ENCODE measurements at regions not wholly inside any gene's neighbourhood (a gene's known extent, or its start where the extent isn't known, plus 50 kb on each side); places are given as distances from the start of the nearest gene placed in this dataset.
"Not testable (repeated sequence)": the region's sequence is repeated elsewhere in the genome, so short reads cannot be mapped to it uniquely, and the experiment has no call there.

GRCh38 chrX:40222612-40223011, 124.9 kb upstream of the BCOR start:
- DNase-seq: not testable (repeated sequence)

- DNase-seq: no peak
Measured at GRCh38 chrX:40213092-40213491, 115.3 kb upstream of the BCOR start.

GRCh38 chrX:40209951-40210617, 112.3 kb upstream of the BCOR start:
- no peak for DNase-seq

- no peak for DNase-seq
Measured at GRCh38 chrX:40207626-40208025, 109.9 kb upstream of the BCOR start.

- DNase-seq: no peak
Measured at GRCh38 chrX:40205471-40205870, 107.7 kb upstream of the BCOR start.

GRCh38 chrX:40202456-40202855, 104.7 kb upstream of the BCOR start:
- no peak for DNase-seq

GRCh38 chrX:40201329-40201885, 103.6 kb upstream of the BCOR start:
- no peak for DNase-seq

GRCh38 chrX:40199704-40200103, 101.9 kb upstream of the BCOR start:
- no peak for DNase-seq

GRCh38 chrX:40197071-40197470, 99.3 kb upstream of the BCOR start:
- DNase-seq: no peak

GRCh38 chrX:40195368-40195767, 97.6 kb upstream of the BCOR start:
- no peak for DNase-seq

- DNase-seq: no peak
Measured at GRCh38 chrX:40192196-40192595, 94.4 kb upstream of the BCOR start.

GRCh38 chrX:40189637-40190036, 91.9 kb upstream of the BCOR start:
- DNase-seq: no peak

GRCh38 chrX:40188573-40189417, 91.0 kb upstream of the BCOR start:
- peak; percentile 42 for DNase-seq

GRCh38 chrX:40184968-40185367, 87.2 kb upstream of the BCOR start:
- DNase-seq: no peak

GRCh38 chrX:40182615-40183014, 84.9 kb upstream of the BCOR start:
- DNase-seq: no peak

GRCh38 chrX:40182095-40182494, 84.3 kb upstream of the BCOR start:
- no peak for DNase-seq

GRCh38 chrX:40179283-40179682, 81.5 kb upstream of the BCOR start:
- no peak for DNase-seq

GRCh38 chrX:40177942-40178715, 80.4 kb upstream of the BCOR start:
- no peak for DNase-seq

GRCh38 chrX:40177489-40177888, 79.7 kb upstream of the BCOR start:
- DNase-seq: no peak

- no peak for DNase-seq
Measured at GRCh38 chrX:40177117-40177430, 79.3 kb upstream of the BCOR start.

- DNase-seq: no peak
Measured at GRCh38 chrX:40176351-40177116, 78.8 kb upstream of the BCOR start.

- DNase-seq: no peak
Measured at GRCh38 chrX:40175511-40176350, 78.0 kb upstream of the BCOR start.

All from amniotic stem cell (primary cell).